Stimulated activated CD4-positive, alpha-beta T cell treated with anti-CD3 and anti-CD28 coated beads, Interleukin-12 subunit alpha, Interleukin-12 subunit beta, amount 100 ng/mL, for 4 hours (primary cell): ENCODE measurements at regions not wholly inside any gene's neighbourhood (a gene's known extent, or its start where the extent isn't known, plus 50 kb on each side); places are given as distances from the start of the nearest gene placed in this dataset.
A peak's percentile ranks its signal among the peaks of the same experiment; 100 is the strongest.
"Not testable (repeated sequence)": the region's sequence is repeated elsewhere in the genome, so short reads cannot be mapped to it uniquely, and the experiment has no call there.

Source experiments
- DNase-seq: peaks from one replicate; pipeline ENCODE4 v3.0.0-alpha.2; 2020

DNA sequence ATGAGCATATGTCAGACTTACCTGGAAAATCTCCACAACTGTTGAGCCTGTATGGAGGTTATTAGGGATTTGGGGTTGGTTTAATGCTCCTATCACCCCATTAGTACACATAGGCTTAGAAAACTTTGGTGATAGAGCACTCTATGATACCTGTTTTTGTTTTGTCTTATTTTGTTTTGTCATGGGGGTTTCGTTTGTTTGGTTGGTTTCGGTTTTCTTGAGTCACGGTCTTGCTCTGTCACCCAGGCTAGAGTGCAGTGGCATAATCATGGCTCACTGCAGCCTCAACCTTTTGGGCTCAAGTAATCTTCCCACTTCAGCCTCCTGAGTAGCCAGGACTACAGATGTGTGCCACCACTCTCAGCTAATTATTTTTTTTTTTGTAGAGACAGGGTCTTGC, 70.0 kb downstream of the MZT1 start:
- DNase-seq, result no peak

GRCh38 chr13:72656357-72656756, 71.1 kb downstream of the MZT1 start:
- no peak for DNase-seq

- DNase-seq, result no peak
Measured at GRCh38 chr13:72653506-72653905, 73.9 kb downstream of the MZT1 start.

GRCh38 chr13:72652681-72653080, 74.7 kb downstream of the MZT1 start:
- DNase-seq, result no peak

DNA sequence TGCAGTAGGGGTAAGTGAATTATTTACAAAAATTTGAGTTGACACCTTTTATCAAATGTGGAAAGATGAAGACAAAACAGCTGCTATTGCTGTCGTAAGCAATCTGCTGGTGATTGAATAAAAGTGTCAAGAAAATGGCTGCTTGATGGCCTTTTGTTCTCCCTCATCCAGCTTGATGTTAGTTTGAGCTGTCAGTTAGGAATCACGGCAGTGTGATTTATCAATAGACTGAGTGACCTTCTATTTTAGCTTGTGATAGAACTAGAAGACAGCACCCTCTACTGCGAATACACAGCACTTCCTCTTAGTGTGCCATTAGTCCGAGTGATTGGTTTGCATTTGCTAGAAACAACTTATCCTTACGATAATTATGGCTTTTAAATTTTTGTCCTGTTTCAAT, 76.3 kb downstream of the MZT1 start:
- DNase-seq, result no peak

- no peak for DNase-seq
Measured at GRCh38 chr13:72650051-72650700, 77.3 kb downstream of the MZT1 start.

DNA sequence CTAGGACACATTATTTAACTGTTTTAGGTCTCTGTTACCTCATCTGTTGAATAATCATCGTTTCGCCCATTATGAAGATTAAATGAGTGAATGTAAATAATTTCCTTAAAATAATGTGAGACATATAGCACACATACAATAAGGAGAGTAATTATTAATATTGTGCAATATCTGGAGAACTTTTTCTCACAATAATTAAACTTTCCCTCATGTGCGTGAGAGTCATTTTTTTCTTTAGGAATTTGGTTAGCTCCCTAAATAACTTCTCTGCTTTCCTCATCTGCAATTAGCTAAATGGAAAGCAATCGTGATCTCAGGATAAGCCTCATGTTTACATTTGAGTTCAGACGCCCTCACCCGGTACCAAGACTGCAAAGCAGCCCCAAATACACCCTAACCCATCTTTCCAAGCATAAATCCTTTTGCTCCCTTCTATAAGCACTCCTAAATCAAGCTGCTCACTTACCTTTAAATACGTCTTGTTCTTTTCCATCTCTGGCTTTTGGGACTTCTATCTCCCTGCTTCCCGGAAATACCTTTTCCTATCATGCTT, 78.8 kb downstream of the MZT1 start:
- DNase-seq, result no peak

DNA sequence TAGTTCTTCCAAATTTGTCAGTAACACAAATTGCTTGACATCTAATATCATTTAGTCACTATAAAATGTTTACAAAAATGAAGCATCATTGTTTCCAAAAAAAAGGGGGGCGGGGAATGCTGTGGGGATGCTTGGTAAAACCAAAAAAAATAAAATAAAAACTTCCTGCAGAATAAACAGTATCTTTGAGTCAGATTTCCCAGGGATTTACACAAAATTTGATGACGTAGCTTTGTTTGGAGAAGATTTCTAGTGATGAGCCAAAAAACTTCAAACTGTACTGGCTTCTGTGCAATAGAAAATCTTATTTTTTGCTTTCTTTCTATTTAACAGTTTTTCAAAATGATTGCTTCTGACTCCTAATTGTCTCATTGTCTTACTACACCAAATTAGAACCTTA, 80.0 kb downstream of the MZT1 start:
- no peak for DNase-seq

GRCh38 chr13:72645521-72645920, 81.9 kb downstream of the MZT1 start:
- DNase-seq, result no peak

- DNase-seq, result peak; percentile 54
Measured at GRCh38 chr13:72643311-72643989, 84.0 kb downstream of the MZT1 start.

GRCh38 chr13:72639377-72639776, 88.1 kb downstream of the MZT1 start:
- no peak for DNase-seq

- DNase-seq, result no peak
Measured at GRCh38 chr13:72638059-72638815, 89.2 kb downstream of the MZT1 start.

- no peak for DNase-seq
Measured at GRCh38 chr13:72637561-72637960, 89.9 kb downstream of the MZT1 start.

GRCh38 chr13:72634859-72635258, 92.6 kb downstream of the MZT1 start:
- DNase-seq, result no peak

GRCh38 chr13:72622546-72622945, 104.9 kb downstream of the MZT1 start:
- no peak for DNase-seq

GRCh38 chr13:72620874-72621273, 106.6 kb downstream of the MZT1 start:
- no peak for DNase-seq

GRCh38 chr13:72617951-72618350, 109.5 kb downstream of the MZT1 start:
- DNase-seq, result no peak

DNA sequence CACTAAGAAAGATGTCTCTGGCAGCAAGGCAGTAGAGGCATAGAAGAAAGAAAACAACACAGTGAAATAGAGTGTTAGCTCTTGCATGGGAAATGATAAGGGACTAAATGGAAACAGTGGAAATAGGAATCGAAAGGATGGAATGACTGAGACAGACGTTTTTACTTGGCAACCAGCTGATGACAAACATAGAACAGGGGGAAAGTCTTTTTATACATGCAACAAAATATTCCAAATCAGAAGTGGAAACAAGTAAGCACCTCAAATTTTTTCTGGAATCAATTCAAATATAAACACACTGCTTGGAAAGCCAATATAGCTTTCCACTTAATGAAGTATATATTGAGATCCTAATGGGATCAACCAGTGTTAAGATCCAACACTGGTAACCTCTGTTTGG, 110.2 kb downstream of the MZT1 start:
- DNase-seq, result no peak

DNA sequence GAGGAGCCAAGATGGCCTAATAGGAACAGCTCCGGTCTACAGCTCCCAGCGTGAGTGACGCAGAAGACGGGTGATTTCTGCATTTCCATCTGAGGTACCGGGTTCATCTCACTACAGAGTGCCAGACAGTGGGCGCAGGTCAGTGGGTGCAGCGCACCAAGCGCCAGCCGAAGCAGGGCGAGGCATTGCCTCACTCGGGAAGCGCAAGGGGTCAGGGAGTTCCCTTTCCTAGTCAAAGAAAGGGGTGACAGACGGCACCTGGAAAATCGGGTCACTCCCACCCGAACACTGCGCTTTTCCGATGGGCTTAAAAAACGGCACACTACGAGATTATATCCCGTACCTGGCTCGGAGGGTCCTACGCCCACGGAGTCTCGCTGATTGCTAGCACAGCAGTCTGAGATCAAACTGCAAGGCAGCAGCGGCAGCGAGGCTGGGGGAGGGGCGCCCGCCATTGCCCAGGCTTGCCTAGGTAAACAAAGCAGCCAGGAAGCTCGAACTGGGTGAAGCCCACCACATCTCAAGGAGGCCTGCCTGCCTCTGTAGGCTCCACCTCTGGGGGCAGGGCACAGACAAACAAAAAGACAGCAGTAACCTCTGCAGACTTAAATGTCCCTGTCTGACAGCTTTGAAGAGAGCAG, 117.1 kb downstream of the MZT1 start:
- DNase-seq, result not testable (repeated sequence)

- DNase-seq, result no peak
Measured at GRCh38 chr13:72599178-72599743, 128.2 kb downstream of the MZT1 start.

DNA sequence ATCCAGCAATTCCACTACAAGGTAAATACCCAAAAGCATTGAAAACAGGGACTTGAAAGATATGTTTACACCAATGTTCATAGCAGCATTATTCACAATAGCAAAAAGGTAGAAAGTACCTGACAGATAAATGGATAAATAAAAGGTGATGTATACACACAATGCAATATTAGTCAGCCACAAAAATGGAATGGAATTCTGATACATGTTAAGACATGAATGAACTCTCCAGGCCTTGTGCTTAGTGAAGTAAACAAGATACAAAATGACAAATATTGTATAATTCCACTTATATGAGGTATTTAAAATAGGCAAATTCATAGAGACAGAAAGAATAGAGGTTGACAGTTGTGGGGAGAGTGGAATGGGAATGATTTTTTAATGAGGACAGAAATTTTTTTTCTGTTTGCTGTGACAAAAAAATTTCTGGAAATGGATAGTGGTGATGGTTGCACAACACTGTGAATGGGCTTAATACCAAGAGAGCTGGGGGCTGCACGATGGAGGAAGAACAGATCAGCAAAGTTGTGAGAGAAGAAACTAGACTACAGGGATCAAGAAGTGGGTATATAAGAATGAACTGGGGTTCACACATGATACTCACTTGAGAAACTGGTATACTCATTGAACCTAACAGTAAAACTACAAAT, 137.2 kb downstream of the MZT1 start:
- DNase-seq, result no peak

- no peak for DNase-seq
Measured at GRCh38 chr13:72586518-72586917, 140.9 kb downstream of the MZT1 start.
